ENCODE measurements at regions not wholly inside any gene's neighbourhood (a gene's known extent, or its start where the extent isn't known, plus 50 kb on each side); places are given as distances from the start of the nearest gene placed in this dataset.
"Not testable (repeated sequence)": the region's sequence is repeated elsewhere in the genome, so short reads cannot be mapped to it uniquely, and the experiment has no call there.

GRCh38 chr20:4635781-4636180 is 50.5 kb upstream of the PRNP start:
- no peak for DNase-seq (ENCODE audit: low spot score)

GRCh38 chr20:4635342-4635741 is 50.9 kb upstream of the PRNP start:
- DNase-seq (ENCODE audit: low spot score) = no peak

DNA sequence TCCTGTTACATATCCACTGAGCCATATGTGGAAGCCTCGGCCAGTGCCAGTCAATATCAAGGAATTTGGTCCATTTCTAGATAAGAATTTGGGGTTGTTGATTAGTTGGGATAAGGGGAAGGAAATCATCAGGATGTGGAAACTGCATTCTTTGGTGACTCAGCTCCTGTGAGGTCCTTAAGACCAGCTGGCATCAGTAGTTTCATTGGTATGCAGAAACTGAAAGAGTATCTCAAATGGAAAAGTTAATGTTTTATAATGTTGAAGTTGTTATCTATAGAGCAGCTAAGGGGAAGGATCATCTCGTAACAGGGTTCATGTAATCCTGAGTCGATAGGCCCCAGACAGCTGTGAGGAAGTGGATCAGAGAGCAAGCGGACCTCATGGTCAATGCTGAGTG is 52.5 kb upstream of the PRNP start:
- no peak for DNase-seq (ENCODE audit: low spot score)

GRCh38 chr20:4633379-4633778 is 52.9 kb upstream of the PRNP start:
- DNase-seq (ENCODE audit: low spot score) = no peak

- DNase-seq (ENCODE audit: low spot score) = no peak
These were observed 53.4 kb upstream of the PRNP start for GRCh38 chr20:4632876-4633275.

- DNase-seq (ENCODE audit: low spot score) = no peak
These were observed 60.0 kb upstream of the PRNP start for GRCh38 chr20:4626228-4626627.

- DNase-seq (ENCODE audit: low spot score) = no peak
These were observed 60.6 kb upstream of the PRNP start for GRCh38 chr20:4625687-4626086.

GRCh38 chr20:4624675-4625336 is 61.5 kb upstream of the PRNP start:
- not testable (repeated sequence) for DNase-seq (ENCODE audit: low spot score)

DNA sequence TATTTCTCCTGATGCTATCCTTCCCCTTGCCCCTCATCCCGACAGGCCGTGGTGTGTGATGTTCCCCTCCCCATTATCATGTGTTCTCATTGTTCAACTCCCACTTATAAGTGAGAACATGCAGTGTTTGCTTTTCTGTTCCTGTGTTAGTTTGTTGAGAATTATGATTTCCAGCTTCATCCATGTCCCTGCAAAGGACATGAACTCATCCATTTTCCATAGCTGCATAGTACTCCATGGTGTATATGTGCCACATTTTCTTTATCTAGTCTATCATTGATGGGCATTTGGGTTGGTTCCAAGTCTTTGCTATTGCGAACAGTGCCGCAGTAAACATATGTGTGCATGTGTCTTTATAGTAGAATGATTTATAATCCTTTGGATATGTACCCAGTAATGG is 67.1 kb upstream of the PRNP start:
- not testable (repeated sequence) for DNase-seq (ENCODE audit: low spot score)

DNA sequence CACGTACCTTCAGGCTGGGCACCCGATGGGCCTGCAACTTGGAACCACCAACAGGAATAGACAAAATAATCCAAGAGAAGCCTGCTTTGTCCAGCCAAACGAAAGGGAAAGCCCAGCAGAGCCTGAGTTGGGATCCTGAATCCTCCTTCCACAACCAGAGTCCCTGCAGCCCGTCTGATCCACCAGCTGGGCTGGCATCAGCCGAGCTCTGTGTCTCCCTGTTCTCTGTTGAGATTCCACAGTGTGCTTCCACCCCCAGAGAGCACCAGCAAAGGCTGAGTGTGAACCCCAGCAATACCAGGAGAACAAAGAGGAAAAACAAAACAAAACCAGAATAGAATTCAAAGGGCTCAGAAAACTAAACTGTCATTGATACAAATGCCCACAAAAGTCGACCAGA is 68.8 kb upstream of the PRNP start:
- no peak for DNase-seq (ENCODE audit: low spot score)

GRCh38 chr20:4617019-4617418 is 69.2 kb upstream of the PRNP start:
- DNase-seq (ENCODE audit: low spot score) = no peak

GRCh38 chr20:4613718-4614620 is 72.3 kb upstream of the PRNP start:
- peak; percentile 92 for DNase-seq (ENCODE audit: low spot score)

DNA sequence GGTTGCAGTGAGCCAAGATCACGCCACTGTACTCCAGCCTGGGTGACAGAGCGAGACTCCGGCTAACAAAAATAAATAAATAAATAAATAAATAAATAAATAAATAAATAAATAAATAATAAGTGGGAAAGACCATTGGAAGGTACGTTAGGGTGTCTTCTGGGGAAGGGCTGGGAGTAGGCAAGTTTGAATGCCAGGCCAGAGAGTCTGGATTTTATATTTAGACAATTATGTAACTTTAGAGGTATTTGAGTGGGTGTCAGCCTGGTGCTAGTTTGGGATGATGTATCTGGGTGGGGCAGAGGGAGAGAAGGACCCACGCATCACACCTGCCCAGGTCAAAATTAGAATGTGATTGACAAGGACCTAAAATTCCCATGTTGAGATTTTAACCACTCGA is 73.1 kb upstream of the PRNP start:
- no peak for DNase-seq (ENCODE audit: low spot score)

DNA sequence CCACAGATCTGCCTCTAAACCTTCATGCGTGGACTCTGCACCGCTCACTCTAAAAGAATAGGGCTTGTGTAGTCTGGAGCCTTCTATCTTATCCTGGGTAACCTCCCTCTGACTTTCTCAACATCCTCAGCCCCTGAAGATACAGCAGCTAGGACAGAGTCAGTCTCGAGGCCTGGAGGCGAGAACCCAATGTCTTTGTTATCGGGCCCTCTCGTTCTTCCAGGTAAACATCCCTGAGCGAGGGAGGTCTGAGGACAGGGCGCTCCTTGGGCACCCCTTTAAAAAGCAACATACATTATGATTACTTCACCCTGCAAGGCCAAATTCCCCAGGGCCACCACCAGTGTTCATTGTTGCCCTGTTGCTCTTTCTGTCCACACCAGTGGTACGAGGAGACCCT is 75.4 kb upstream of the PRNP start:
- DNase-seq (ENCODE audit: low spot score) = no peak

DNA sequence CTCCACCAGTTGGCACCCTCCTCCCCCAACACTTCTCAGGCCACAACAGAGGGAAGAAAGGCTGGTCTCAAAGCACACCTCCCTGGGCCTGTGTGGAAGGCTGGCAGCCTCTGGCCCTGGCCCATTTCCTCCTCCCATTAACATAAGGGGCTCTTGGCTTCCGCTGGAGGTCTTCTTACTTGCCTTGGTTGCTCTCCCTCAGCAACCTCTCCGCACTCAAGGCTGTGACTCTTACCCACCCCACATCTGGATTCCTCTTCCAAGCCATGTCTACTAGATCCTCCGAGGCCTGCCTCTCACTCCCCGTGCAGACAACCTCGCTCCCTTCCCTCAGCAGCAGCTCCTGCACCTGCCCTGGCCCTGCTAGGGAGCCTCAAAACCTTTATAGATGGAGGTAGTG is 76.7 kb upstream of the PRNP start:
- no peak for DNase-seq (ENCODE audit: low spot score)

DNA sequence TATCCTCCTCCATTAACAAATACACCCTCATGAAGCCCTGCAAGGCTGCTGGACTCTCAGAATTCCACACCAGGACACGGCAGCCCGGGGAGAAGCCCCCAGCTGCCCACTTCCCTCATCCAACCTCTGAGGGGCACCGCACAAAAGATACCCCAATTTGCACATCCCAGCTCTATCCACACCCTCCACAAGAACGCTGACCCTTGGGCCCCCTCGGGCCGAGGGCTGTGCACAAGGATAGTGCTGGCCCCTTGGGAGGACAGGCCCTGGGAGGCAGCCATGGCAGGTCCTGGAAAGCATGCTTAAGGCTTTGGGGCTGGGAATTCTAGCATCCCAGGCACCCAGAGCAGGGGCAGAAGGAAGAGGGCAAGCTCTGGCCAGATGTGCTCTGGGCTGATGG is 77.4 kb upstream of the PRNP start:
- no peak for DNase-seq (ENCODE audit: low spot score)

GRCh38 chr20:4607287-4607713 is 79.0 kb upstream of the PRNP start:
- DNase-seq (ENCODE audit: low spot score) = peak; percentile 81

GRCh38 chr20:4606051-4606450 is 80.2 kb upstream of the PRNP start:
- no peak for DNase-seq (ENCODE audit: low spot score)

GRCh38 chr20:4605166-4605565 is 81.1 kb upstream of the PRNP start:
- no peak for DNase-seq (ENCODE audit: low spot score)

DNA sequence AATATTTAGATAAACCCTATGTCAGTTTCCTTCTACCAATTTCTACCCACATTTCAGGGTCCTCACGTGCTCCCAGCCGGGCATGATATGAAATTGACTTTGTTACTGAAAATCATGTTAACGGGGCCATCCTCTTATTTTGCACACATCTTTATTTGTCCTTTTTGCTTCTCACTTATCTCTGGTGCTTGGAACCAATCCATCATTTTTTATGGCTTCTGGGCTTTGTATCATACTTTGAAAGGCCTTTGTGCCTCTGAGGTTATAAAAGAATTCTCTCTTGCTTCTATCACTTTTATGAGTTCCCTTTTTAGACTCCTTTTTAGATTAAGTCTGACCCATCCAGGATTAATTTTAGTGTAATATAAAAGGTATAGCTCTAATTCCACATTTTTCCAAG is 81.7 kb upstream of the PRNP start:
- DNase-seq (ENCODE audit: low spot score) = no peak

- DNase-seq (ENCODE audit: low spot score) = no peak
These were observed 82.5 kb upstream of the PRNP start for GRCh38 chr20:4603724-4604123.

DNA sequence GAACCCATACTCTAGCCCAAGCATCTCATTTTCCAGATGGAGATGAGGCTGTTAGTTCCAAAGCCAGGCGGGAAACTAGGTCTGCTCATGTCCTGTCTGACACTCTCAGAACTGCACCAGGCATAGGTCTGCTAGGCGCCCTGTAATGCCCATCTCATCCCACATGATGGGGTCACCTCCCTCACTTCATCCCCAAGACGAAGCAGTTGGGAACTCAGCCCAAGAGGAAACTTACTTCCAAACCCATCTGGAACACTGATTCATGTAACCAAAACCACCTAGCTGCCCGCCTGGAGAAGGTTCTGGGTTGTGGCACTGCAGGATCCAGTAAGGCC is 84.0 kb upstream of the PRNP start:
- DNase-seq (ENCODE audit: low spot score) = no peak

- DNase-seq (ENCODE audit: low spot score) = no peak
These were observed 84.5 kb upstream of the PRNP start for GRCh38 chr20:4601630-4602296.
